OCI-LY7 (cell line): ENCODE measurements at regions not wholly inside any gene's neighbourhood (a gene's known extent, or its start where the extent isn't known, plus 50 kb on each side); places are given as distances from the start of the nearest gene placed in this dataset.

Experiments used
- BruUV-seq: library from RNA; stranded (reverse); fragments of 400-500 nt; replicated peaks from 2 replicates; lab custom pipeline; 2021; lab: Mats Ljungman, UMichigan
- CTCF ChIA-PET: fragments of 300-600 bp; sonication (Branson Sonifier 250); formaldehyde crosslinking; loops from one replicate; lab custom pipeline; 2022; ENCODE audit warnings: antibody characterized with exemption; ENCODE audit not compliant: unreplicated experiment; lab: Charles Lee
- POLR2A ChIA-PET: fragments of 300-600 bp; sonication (Branson Sonifier 250); formaldehyde crosslinking; loops from one replicate; lab custom pipeline; 2022; ENCODE audit warnings: antibody characterized with exemption; lab: Charles Lee
- DNase-seq: peaks from one replicate; pipeline ENCODE4 v3.0.0-alpha.2; 2015; ENCODE audit warnings: low spot score
- H2AFZ ChIP-seq: fragments of 200-600 bp; sonication (generic), shearing (Covaris generic); 2 replicates; pipeline ENCODE4 v1.6.1; 2014; ENCODE audit warnings: mild to moderate bottlenecking, antibody characterized with exemption, low read length, moderate library complexity
- H3K27ac ChIP-seq: fragments of 200-600 bp; sonication (generic); 2 replicates; pipeline ENCODE4 v1.5.1; 2014; ENCODE audit warnings: mixed run types, low read depth, mild to moderate bottlenecking, moderate library complexity, low read length, inconsistent platforms; ENCODE audit not compliant: poor library complexity, severe bottlenecking
- H3K36me3 ChIP-seq: fragments of 200-600 bp; sonication (generic); 2 replicates; pipeline ENCODE4 v1.6.1; 2014; ENCODE audit warnings: mild to moderate bottlenecking, antibody characterized with exemption, low read length, moderate library complexity, mixed read lengths; ENCODE audit not compliant: insufficient read depth
- H3K4me1 ChIP-seq: fragments of 200-600 bp; sonication (generic); 2 replicates; pipeline ENCODE4 v1.5.1; 2014; ENCODE audit warnings: mild to moderate bottlenecking, low read length; ENCODE audit not compliant: insufficient read depth, poor library complexity, severe bottlenecking
- H3K4me2 ChIP-seq: fragments of 200-600 bp; sonication (generic); 2 replicates; pipeline ENCODE4 v1.6.1; 2014; ENCODE audit warnings: mild to moderate bottlenecking, low read length
- H3K4me3 ChIP-seq: fragments of 200-600 bp; sonication (generic); 2 replicates; pipeline ENCODE4 v1.5.1; 2014; ENCODE audit warnings: mild to moderate bottlenecking, low read depth, low read length; ENCODE audit not compliant: poor library complexity, severe bottlenecking
- H3K79me2 ChIP-seq: fragments of 200-600 bp; sonication (generic); 2 replicates; pipeline ENCODE4 v1.6.1; 2016; ENCODE audit warnings: low read depth, mild to moderate bottlenecking, low read length, moderate library complexity, mixed read lengths; ENCODE audit not compliant: insufficient read depth
- H3K9me2 ChIP-seq: fragments of 200-600 bp; sonication (generic); 2 replicates; pipeline ENCODE4 v1.6.1; 2016; ENCODE audit warnings: mild to moderate bottlenecking, low read length, mixed read lengths; ENCODE audit not compliant: insufficient read depth
- H3K9me3 ChIP-seq: fragments of 200-600 bp; sonication (generic); 2 replicates; pipeline ENCODE4 v1.6.1; 2014; ENCODE audit warnings: mild to moderate bottlenecking, mixed run types, low read length, mixed read lengths
- H4K20me1 ChIP-seq: fragments of 200-600 bp; sonication (generic); 2 replicates; pipeline ENCODE4 v1.6.1; 2014; ENCODE audit warnings: mild to moderate bottlenecking, antibody characterized with exemption, low read length, moderate library complexity, mixed read lengths; ENCODE audit not compliant: insufficient read depth
- EZH2phosphoT487 ChIP-seq: fragments of 200-600 bp; sonication (generic); IDR thresholded peaks from 2 replicates; pipeline ENCODE4 v1.6.1; 2018; ENCODE audit warnings: low read depth, borderline replicate concordance, mild to moderate bottlenecking, mixed run types, antibody characterized with exemption, low read length, moderate library complexity, mixed read lengths
- intact Hi-C: fragments of 100-400 bp; cut with micrococcal nuclease; formaldehyde crosslinking; loops from one replicate; pipeline ENCODE4 v1.10.0; 2022; ENCODE audit not compliant: unreplicated experiment
- TF ChIP-seq, protein P1 (sequence below): fragments of 200-600 bp; sonication (generic); conservative IDR thresholded peaks from 2 replicates; pipeline ENCODE4 v1.5.1; 2014; ENCODE audit warnings: mild to moderate bottlenecking, antibody characterized with exemption, low read length, moderate library complexity, mixed read lengths

DNA sequence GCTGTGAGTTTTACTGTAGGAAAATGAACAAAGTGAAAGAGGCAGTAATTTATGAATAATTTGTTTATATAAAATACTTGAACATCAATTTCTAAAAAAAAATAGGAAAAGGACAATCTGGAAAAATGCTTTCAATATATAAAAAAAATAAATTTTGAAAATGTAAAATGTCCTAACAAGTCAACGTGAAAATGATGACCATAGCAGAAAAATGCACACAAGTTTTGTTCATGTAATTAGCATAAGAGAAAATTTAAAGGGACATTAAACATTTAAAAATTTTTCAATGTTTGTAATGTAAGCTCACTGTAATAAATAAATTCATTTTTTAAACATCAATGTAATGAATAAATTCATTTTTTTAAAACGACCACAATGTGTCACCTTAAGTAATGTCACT is 214.8 kb upstream of the ATXN7L3B start:
- no peak for DNase-seq
- ChIA-PET CTCF (no interaction called here), POLR2A (no interaction called here)
- Histone ChIP-seq H3K79me2 (no peaks in the 10 kb centered on the region), H3K4me1 (no peaks in the 10 kb centered on the region), H3K4me2 (no peak overlapping the region), H3K36me3 (no peaks in the 10 kb centered on the region), H3K9me3 (no peaks in the 10 kb centered on the region), H3K4me3 (no peak overlapping the region), H4K20me1 (no peaks in the 10 kb centered on the region), H2AFZ (no peak overlapping the region), H3K9me2 (no peaks in the 10 kb centered on the region; the same call in 1 of the 2 replicates), H3K27ac (no peak overlapping the region)
- TF ChIP-seq, protein P1, sequence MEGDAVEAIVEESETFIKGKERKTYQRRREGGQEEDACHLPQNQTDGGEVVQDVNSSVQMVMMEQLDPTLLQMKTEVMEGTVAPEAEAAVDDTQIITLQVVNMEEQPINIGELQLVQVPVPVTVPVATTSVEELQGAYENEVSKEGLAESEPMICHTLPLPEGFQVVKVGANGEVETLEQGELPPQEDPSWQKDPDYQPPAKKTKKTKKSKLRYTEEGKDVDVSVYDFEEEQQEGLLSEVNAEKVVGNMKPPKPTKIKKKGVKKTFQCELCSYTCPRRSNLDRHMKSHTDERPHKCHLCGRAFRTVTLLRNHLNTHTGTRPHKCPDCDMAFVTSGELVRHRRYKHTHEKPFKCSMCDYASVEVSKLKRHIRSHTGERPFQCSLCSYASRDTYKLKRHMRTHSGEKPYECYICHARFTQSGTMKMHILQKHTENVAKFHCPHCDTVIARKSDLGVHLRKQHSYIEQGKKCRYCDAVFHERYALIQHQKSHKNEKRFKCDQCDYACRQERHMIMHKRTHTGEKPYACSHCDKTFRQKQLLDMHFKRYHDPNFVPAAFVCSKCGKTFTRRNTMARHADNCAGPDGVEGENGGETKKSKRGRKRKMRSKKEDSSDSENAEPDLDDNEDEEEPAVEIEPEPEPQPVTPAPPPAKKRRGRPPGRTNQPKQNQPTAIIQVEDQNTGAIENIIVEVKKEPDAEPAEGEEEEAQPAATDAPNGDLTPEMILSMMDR = no peak
- TF ChIP-seq EZH2phosphoT487 = no peak
- no TSS peak for BruUV-seq
- intact Hi-C loops = no loop called here

DNA sequence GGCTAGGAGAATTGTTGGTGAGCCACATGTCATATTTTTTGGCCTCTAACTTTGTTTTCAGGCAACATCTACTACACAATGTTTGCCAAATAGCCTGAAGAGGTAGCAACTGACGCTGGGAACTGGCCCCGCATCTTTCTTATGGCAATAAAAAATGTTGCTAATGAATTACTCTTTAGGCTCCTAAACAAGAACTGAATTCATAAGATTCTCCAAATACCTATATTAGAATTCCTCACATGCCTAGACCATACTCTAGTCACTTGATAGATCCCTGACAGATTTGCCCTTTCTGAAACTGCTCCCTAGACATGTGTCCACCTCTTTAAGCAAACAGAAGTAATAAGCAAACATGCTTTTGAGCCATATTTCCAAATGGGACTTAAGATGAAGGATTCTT is 209.0 kb upstream of the ATXN7L3B start:
- no peak overlapping the region for H3K4me3 ChIP-seq
- no TSS peak for BruUV-seq
- no peak for DNase-seq
- no peaks in the 10 kb centered on the region for H3K36me3 ChIP-seq
- no peaks in the 10 kb centered on the region for H3K9me3 ChIP-seq
- ChIA-PET POLR2A (no interaction called here), CTCF (no interaction called here)
- TF ChIP-seq EZH2phosphoT487 = no peak
- TF ChIP-seq, protein P1 = no peak
- H3K4me1 ChIP-seq = no peaks in the 10 kb centered on the region
- H4K20me1 ChIP-seq = no peaks in the 10 kb centered on the region
- intact Hi-C loops = no loop called here
- no peaks in the 10 kb centered on the region for H3K9me2 ChIP-seq
- H3K27ac ChIP-seq = no peak overlapping the region
- no peaks in the 10 kb centered on the region for H3K79me2 ChIP-seq
- H2AFZ ChIP-seq = no peak overlapping the region
- H3K4me2 ChIP-seq = no peak overlapping the region

DNA sequence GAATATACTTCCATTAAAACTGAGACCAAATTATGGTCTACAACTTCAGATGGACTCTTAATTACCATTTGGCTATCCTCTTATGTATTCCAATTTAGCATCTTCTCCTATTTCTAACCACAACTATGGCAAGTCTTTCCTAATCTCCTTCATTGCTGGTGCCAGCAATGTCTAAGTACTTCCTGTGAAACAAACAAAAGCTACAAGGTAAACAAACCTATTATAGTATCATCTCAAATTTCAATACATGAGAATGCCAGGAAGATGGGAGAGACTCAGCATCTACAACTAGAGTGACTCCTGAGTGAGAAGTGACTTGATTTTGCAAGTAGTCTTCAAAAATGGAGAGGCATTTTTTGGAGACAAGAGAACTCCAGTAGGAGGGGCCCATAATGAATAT is 202.9 kb upstream of the ATXN7L3B start:
- no TSS peak for BruUV-seq
- H3K4me1 ChIP-seq = no peaks in the 10 kb centered on the region

More for the DNA sequence above, 202.9 kb upstream of the ATXN7L3B start:
- H4K20me1 ChIP-seq = no peaks in the 10 kb centered on the region
- no peaks in the 10 kb centered on the region for H3K36me3 ChIP-seq
- ChIA-PET CTCF (no interaction called here), POLR2A (no interaction called here)
- no peaks in the 10 kb centered on the region for H3K9me2 ChIP-seq
- no peak overlapping the region for H3K4me2 ChIP-seq
- no peak for DNase-seq
- H3K27ac ChIP-seq = no peak overlapping the region
- no peak for TF ChIP-seq EZH2phosphoT487
- TF ChIP-seq, protein P1 = no peak
- intact Hi-C loops = no loop called here
- H3K9me3 ChIP-seq = no peaks in the 10 kb centered on the region
- H3K4me3 ChIP-seq = no peak overlapping the region
- H3K79me2 ChIP-seq = no peaks in the 10 kb centered on the region
- no peak overlapping the region for H2AFZ ChIP-seq
